HepG2 (cell line): ENCODE measurements at regions not wholly inside any gene's neighbourhood (a gene's known extent, or its start where the extent isn't known, plus 50 kb on each side); places are given as distances from the start of the nearest gene placed in this dataset.

Source experiments
- ATAC-seq: fragments of 200-7000 bp; cut with Tn5 transposase; 3 replicates; pipeline ENCODE4 v1.9.1; 2020; ENCODE audit warnings: mild to moderate bottlenecking, moderate library complexity
- BruUV-seq: library from RNA; stranded (reverse); fragments of 400-500 nt; replicated peaks from 2 replicates; lab custom pipeline; 2021; lab: Mats Ljungman, UMichigan
- CTCF ChIA-PET: fragments of 300-600 bp; formaldehyde crosslinking; extraction: SDS; loops from one replicate; lab custom pipeline; 2021; ENCODE audit warnings: low total read pairs, inconsistent platforms, low intra/inter-chr PET ratio; lab: Yijun Ruan, JAX
- POLR2A ChIA-PET: fragments of 350-600 bp; sonication (Branson Sonifier 250); formaldehyde crosslinking; loops from one replicate; lab custom pipeline; 2020; ENCODE audit warnings: antibody characterized with exemption, inconsistent platforms; lab: Yijun Ruan, JAX
- DNase-seq: peaks from one replicate; pipeline ENCODE4 v3.0.0-alpha.2; 2015; ENCODE audit warnings: low spot score
- FAIRE-seq: peaks from 3 replicates; lab custom pipeline; 2011; peaks lifted over from hg19 to GRCh38; lab: Jason Lieb, UNC
- H2AFZ ChIP-seq: one replicate; pipeline ENCODE4 v1.6.1; 2011; ENCODE audit warnings: low read length, inconsistent platforms
- H3K27ac ChIP-seq: fragments of 300-600 bp; 3 replicates; pipeline ENCODE4 v1.8.0; 2011; ENCODE audit warnings: mixed run types, mild to moderate bottlenecking, mixed read lengths, low read length, inconsistent platforms; ENCODE audit not compliant: insufficient read depth; ENCODE audit errors: extremely low read length
- H3K27me3 ChIP-seq, 2 experiments: fragments of 200-600 bp in 1 of 2; 2 replicates in 1 of 2; 3 replicates in 1 of 2; pipeline versions ENCODE4 v1.6.0 to v1.8.0; 2011; ENCODE audit warnings: low read length in 2 of 2, mild to moderate bottlenecking in 2 of 2, moderate library complexity in 2 of 2, inconsistent platforms in 1 of 2; ENCODE audit not compliant: insufficient read depth in 2 of 2, control insufficient read depth in 1 of 2
- H3K36me3 ChIP-seq, 2 experiments: fragments of 200-600 bp in 1 of 2; replicated peaks in 1 of 2; 2 replicates in 1 of 2; 3 replicates in 1 of 2; pipeline versions ENCODE4 v1.5.1 to v1.8.0; 2011; ENCODE audit warnings: low read length in 2 of 2, inconsistent platforms in 1 of 2; ENCODE audit not compliant: insufficient read depth in 2 of 2, control insufficient read depth in 1 of 2
- H3K4me1 ChIP-seq: 2 replicates; pipeline ENCODE4 v1.5.1; 2012; ENCODE audit warnings: low read length, inconsistent platforms; ENCODE audit not compliant: insufficient read depth
- H3K4me2 ChIP-seq: 2 replicates; pipeline ENCODE4 v1.6.0; 2011; ENCODE audit warnings: low read depth, low read length, inconsistent platforms
- H3K4me3 ChIP-seq, 3 experiments: fragments of 200-600 bp in 1 of 3; sonication (generic), shearing (Covaris generic) in 1 of 3; replicated peaks in 1 of 3; 2 replicates each; pipeline ENCODE4 v1.5.1; 2011 to 2016; ENCODE audit warnings: low read length in 3 of 3, inconsistent platforms in 2 of 3, low read depth in 2 of 3, mild to moderate bottlenecking in 2 of 3, control low read depth in 1 of 3, mixed read lengths in 1 of 3; ENCODE audit not compliant: insufficient read depth in 1 of 3
- H3K79me2 ChIP-seq: one replicate; pipeline ENCODE4 v1.6.1; 2011; ENCODE audit warnings: low read length, inconsistent platforms; ENCODE audit not compliant: insufficient read depth
- H3K9ac ChIP-seq: 2 replicates; pipeline ENCODE4 v1.6.0; 2011; ENCODE audit warnings: mild to moderate bottlenecking, low read depth, low read length, inconsistent platforms; ENCODE audit not compliant: insufficient read depth
- H3K9me3 ChIP-seq: 2 replicates; pipeline ENCODE4 v1.5.1; 2012; ENCODE audit warnings: mild to moderate bottlenecking, low read length
- H4K20me1 ChIP-seq: 2 replicates; pipeline ENCODE4 v1.6.0; 2011; ENCODE audit warnings: inconsistent platforms, mild to moderate bottlenecking, low read length, moderate library complexity; ENCODE audit not compliant: insufficient read depth
- ATF7-NPFF ChIP-seq: sonication (generic); formaldehyde crosslinking; IDR thresholded peaks from 2 replicates; pipeline ENCODE4 v1.8.1; 2023; ENCODE audit warnings: mild to moderate bottlenecking, low read depth, missing genetic modification reagents, moderate library complexity
- EEA1 ChIP-seq: sonication (generic); formaldehyde crosslinking; IDR thresholded peaks from 2 replicates; pipeline ENCODE4 v1.5.1; 2020; ENCODE audit warnings: mild to moderate bottlenecking, missing genetic modification reagents, borderline replicate concordance
- ELF3 ChIP-seq: IDR thresholded peaks from 2 replicates; pipeline ENCODE4 v1.6.1; 2016; ENCODE audit warnings: missing genetic modification reagents, missing compliant biosample characterization
- FOSL1 ChIP-seq: sonication (generic); formaldehyde crosslinking; IDR thresholded peaks from 2 replicates; pipeline ENCODE4 v1.9.0; 2021; ENCODE audit warnings: missing genetic modification reagents, borderline replicate concordance
- HNF4A ChIP-seq: sonication (generic); formaldehyde crosslinking; IDR thresholded peaks from 2 replicates; pipeline ENCODE4 v1.4.0; 2020; ENCODE audit warnings: missing genetic modification reagents
- HOXA3 ChIP-seq: sonication (generic); formaldehyde crosslinking; IDR thresholded peaks from 2 replicates; pipeline ENCODE4 v1.5.0; 2020; ENCODE audit warnings: missing genetic modification reagents
- MED1 ChIP-seq: sonication (generic); formaldehyde crosslinking; IDR thresholded peaks from 2 replicates; pipeline ENCODE4 v1.4.0; 2020; ENCODE audit warnings: missing genetic modification reagents
- POGZ ChIP-seq: sonication (generic); formaldehyde crosslinking; IDR thresholded peaks from 2 replicates; pipeline ENCODE4 v1.4.0; 2020; ENCODE audit warnings: mild to moderate bottlenecking, missing genetic modification reagents
- TCF12 ChIP-seq, 2 experiments: fragments of 450-650 bp in 1 of 2; sonication (generic) in 1 of 2; formaldehyde crosslinking in 1 of 2; IDR thresholded peaks; 2 replicates each; pipeline versions ENCODE4 v1.6.1 to v1.8.0; 2017 to 2022; ENCODE audit warnings: antibody characterized with exemption in 1 of 2, mild to moderate bottlenecking in 1 of 2, missing genetic modification reagents in 1 of 2, moderate library complexity in 1 of 2
- ZMYM4 ChIP-seq: sonication (generic); formaldehyde crosslinking; IDR thresholded peaks from 2 replicates; pipeline ENCODE4 v1.8.1; 2023; ENCODE audit warnings: mild to moderate bottlenecking, missing genetic modification reagents
- ZNF230 ChIP-seq: sonication (generic); formaldehyde crosslinking; IDR thresholded peaks from 2 replicates; pipeline ENCODE4 v1.4.0; 2020; ENCODE audit warnings: mild to moderate bottlenecking, missing genetic modification reagents
- ZNF235 ChIP-seq: sonication (generic); formaldehyde crosslinking; IDR thresholded peaks from 2 replicates; pipeline ENCODE4 v1.8.1; 2023; ENCODE audit warnings: mild to moderate bottlenecking, missing genetic modification reagents, borderline replicate concordance
- ZNF326 ChIP-seq: sonication (generic); formaldehyde crosslinking; IDR thresholded peaks from 2 replicates; pipeline ENCODE4 v1.4.0; 2020; ENCODE audit warnings: missing genetic modification reagents, borderline replicate concordance
- ZNF572 ChIP-seq: sonication (generic); formaldehyde crosslinking; IDR thresholded peaks from 2 replicates; pipeline ENCODE4 v1.5.1; 2020; ENCODE audit warnings: mild to moderate bottlenecking, missing genetic modification reagents
- ZNF703 ChIP-seq: sonication (generic); formaldehyde crosslinking; IDR thresholded peaks from 2 replicates; pipeline ENCODE4 v1.5.1; 2020; ENCODE audit warnings: missing genetic modification reagents, mild to moderate bottlenecking, moderate library complexity, borderline replicate concordance
- ZNF776 ChIP-seq: sonication (generic); formaldehyde crosslinking; IDR thresholded peaks from 2 replicates; pipeline ENCODE4 v1.4.0; 2020; ENCODE audit warnings: mild to moderate bottlenecking, missing genetic modification reagents
- ZSCAN5A ChIP-seq: sonication (generic); formaldehyde crosslinking; IDR thresholded peaks from 2 replicates; pipeline ENCODE4 v1.8.0; 2022; ENCODE audit warnings: mild to moderate bottlenecking, missing genetic modification reagents, borderline replicate concordance
- WGBS: methylation state at CpG from one replicate; pipeline ENCODE4 v1.1.6; 2017; ENCODE audit warnings: low lambda C conversion rate; 5-methylcytosine and 5-hydroxymethylcytosine counted together
- in situ Hi-C: cut with HindIII; loops from 2 replicates; pipeline ENCODE4 v1.10.0; 2017; ENCODE audit warnings: low pct_unique_long_range_greater_than_20kb; ENCODE audit not compliant: extremely low pct_ligation_motif_present
- intact Hi-C: fragments of 100-400 bp; cut with micrococcal nuclease; formaldehyde crosslinking; loops from one replicate; pipeline ENCODE4 v1.10.0; 2022; ENCODE audit not compliant: unreplicated experiment
- TF ChIP-seq, protein P1 (sequence below): sonication (generic); formaldehyde crosslinking; IDR thresholded peaks from 2 replicates; pipeline ENCODE4 v1.4.0; 2020; ENCODE audit warnings: missing genetic modification reagents

DNA sequence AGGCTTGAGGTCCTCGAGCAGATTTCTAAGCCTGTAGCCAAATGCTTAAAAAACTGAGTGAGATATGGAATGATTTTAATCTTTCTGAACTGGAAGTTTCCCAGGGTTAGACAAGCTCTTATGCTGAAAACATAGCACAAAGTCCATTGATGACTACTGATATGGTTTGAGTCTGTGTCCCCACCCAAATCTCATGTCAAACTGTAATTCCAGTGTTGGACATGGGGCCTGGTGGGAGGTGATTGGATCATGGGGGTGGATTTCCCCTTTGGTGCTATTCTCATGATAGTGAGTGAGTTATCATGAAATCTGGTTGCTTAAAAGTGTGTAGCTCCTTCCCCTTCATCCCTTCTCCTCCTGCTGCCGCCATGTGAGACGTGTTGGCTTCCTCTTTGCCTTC, 454.9 kb downstream of the SPRY1 start:
- Histone ChIP-seq H3K4me1 (peaks cover 51% of the 10 kb centered on the region), H3K9me3 (peaks cover 13% of the 10 kb centered on the region), H3K36me3 (no peaks in the 10 kb centered on the region), H3K27me3 (no peaks in the 10 kb centered on the region), H3K4me2 (no peak overlapping the region), H2AFZ (no peak overlapping the region), H4K20me1 (no peaks in the 10 kb centered on the region), H3K4me3 (no peak overlapping the region), H3K27ac (no peak overlapping the region), H3K79me2 (no peaks in the 10 kb centered on the region), H3K9ac (no peak overlapping the region)
- CTCF ChIA-PET: no interaction called here
- FAIRE-seq (no peak), DNase-seq (no peak), ATAC-seq (no peak)
- in situ Hi-C loops (no loop called here), intact Hi-C loops (loop anchor here (10.0 kb wide), 1 partner anchor 133 kb away; no protein-coding TSS in a partner anchor)
- BruUV-seq: no TSS peak
- TF ChIP-seq TCF12 (IDR thresholded peaks at IDR 0.05) (no peak), TCF12 (CRISPR knock-in tag; IDR thresholded peaks at IDR 0.05) (no peak), FOSL1 (CRISPR knock-in tag) (no peak), EEA1 (no peak), ZNF572 (no peak), ZNF703 (CRISPR knock-in tag) (no peak), MED1 (CRISPR knock-in tag) (no peak), ZNF230 (CRISPR knock-in tag) (no peak), ELF3 (no peak), ZNF776 (CRISPR knock-in tag) (no peak), ZSCAN5A (peak; percentile 79; the same call in 1 of the 2 replicates), ZMYM4 (CRISPR knock-in tag) (peak; percentile 62), ZNF235 (CRISPR knock-in tag) (no peak), HNF4A (peak; percentile 26; the same call in 1 of the 2 replicates), HOXA3 (CRISPR knock-in tag) (no peak), ATF7-NPFF (CRISPR knock-in tag) (no peak), POGZ (peak; percentile 28; the same call in 1 of the 2 replicates), ZNF326 (no peak)
- TF ChIP-seq, protein P1, sequence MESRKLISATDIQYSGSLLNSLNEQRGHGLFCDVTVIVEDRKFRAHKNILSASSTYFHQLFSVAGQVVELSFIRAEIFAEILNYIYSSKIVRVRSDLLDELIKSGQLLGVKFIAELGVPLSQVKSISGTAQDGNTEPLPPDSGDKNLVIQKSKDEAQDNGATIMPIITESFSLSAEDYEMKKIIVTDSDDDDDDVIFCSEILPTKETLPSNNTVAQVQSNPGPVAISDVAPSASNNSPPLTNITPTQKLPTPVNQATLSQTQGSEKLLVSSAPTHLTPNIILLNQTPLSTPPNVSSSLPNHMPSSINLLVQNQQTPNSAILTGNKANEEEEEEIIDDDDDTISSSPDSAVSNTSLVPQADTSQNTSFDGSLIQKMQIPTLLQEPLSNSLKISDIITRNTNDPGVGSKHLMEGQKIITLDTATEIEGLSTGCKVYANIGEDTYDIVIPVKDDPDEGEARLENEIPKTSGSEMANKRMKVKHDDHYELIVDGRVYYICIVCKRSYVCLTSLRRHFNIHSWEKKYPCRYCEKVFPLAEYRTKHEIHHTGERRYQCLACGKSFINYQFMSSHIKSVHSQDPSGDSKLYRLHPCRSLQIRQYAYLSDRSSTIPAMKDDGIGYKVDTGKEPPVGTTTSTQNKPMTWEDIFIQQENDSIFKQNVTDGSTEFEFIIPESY: 0 out of 2 replicates have a peak, but pooled peaks have one; percentile 21
- 96% methylated on average over 3 of the region's 3 CpGs for WGBS
- POLR2A ChIA-PET: no interaction called here
